ENCODE measurements at regions not wholly inside any gene's neighbourhood (a gene's known extent, or its start where the extent isn't known, plus 50 kb on each side); places are given as distances from the start of the nearest gene placed in this dataset.

DNA sequence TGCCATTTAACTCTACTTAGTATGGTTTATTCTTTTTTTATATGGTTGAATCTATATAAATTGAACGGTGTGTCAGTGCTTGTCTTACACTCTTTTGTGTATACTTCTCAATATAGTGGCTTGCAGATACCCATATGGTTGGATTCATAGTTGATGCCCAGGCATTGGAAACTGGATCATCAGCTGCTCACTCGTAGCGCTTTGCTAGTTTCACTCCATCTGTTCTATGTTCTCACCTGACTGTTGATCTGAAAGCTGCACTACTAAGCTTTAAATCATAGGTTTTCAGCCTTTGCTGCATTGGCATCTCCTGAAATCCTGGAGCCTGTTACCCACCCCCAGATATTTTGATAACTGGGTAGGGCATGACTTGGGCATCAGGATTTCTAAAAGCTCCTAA is 121.6 kb upstream of the DCLK2 start:
- H3K9me2 ChIP-seq (ENCODE audit: insufficient read depth), result peaks cover 11% of the 10 kb centered on the region; the same call in 1 of the 2 replicates
- no peak overlapping the region for H3K4me3 ChIP-seq
- no peaks in the 10 kb centered on the region for H3K36me3 ChIP-seq (ENCODE audit: insufficient read depth)
- H2AFZ ChIP-seq, result no peak overlapping the region
- H3K27me3 ChIP-seq (ENCODE audit: insufficient read depth), result no peaks in the 10 kb centered on the region
- H3K4me2 ChIP-seq, result no peak overlapping the region
- Mint-ChIP-seq H3K27ac (no peak overlapping the region), H3K4me3 (no peak overlapping the region), H3K36me3 (ENCODE audit: low read depth) (no peaks in the 10 kb centered on the region), H3K9me3 (no peaks in the 10 kb centered on the region; the same call in 2 of the 3 replicates), H3K27me3 (ENCODE audit: insufficient read depth, low read depth, poor library complexity) (no peaks in the 10 kb centered on the region), H3K4me1 (peaks cover 4% of the 10 kb centered on the region; the same call in 2 of the 3 replicates)
- no peak for DNase-seq (ENCODE audit: low spot score)
- TF ChIP-seq, protein P1, sequence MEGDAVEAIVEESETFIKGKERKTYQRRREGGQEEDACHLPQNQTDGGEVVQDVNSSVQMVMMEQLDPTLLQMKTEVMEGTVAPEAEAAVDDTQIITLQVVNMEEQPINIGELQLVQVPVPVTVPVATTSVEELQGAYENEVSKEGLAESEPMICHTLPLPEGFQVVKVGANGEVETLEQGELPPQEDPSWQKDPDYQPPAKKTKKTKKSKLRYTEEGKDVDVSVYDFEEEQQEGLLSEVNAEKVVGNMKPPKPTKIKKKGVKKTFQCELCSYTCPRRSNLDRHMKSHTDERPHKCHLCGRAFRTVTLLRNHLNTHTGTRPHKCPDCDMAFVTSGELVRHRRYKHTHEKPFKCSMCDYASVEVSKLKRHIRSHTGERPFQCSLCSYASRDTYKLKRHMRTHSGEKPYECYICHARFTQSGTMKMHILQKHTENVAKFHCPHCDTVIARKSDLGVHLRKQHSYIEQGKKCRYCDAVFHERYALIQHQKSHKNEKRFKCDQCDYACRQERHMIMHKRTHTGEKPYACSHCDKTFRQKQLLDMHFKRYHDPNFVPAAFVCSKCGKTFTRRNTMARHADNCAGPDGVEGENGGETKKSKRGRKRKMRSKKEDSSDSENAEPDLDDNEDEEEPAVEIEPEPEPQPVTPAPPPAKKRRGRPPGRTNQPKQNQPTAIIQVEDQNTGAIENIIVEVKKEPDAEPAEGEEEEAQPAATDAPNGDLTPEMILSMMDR (conservative IDR thresholded peaks at IDR 0.05; ENCODE audit: low read depth in 2 of 2), result no peak
- no peaks in the 10 kb centered on the region for H4K20me1 ChIP-seq (replicated peaks; ENCODE audit: insufficient read depth)
- no peaks in the 10 kb centered on the region for H3F3A ChIP-seq (replicated peaks; ENCODE audit: low read depth)
- ATAC-seq, result no peak
- no peaks in the 10 kb centered on the region for H3K79me2 ChIP-seq (replicated peaks; ENCODE audit: insufficient read depth)
- no peaks in the 10 kb centered on the region for H3K4me1 ChIP-seq (ENCODE audit: insufficient read depth)
- no peak overlapping the region for H3K27ac ChIP-seq (ENCODE audit: low read depth)

DNA sequence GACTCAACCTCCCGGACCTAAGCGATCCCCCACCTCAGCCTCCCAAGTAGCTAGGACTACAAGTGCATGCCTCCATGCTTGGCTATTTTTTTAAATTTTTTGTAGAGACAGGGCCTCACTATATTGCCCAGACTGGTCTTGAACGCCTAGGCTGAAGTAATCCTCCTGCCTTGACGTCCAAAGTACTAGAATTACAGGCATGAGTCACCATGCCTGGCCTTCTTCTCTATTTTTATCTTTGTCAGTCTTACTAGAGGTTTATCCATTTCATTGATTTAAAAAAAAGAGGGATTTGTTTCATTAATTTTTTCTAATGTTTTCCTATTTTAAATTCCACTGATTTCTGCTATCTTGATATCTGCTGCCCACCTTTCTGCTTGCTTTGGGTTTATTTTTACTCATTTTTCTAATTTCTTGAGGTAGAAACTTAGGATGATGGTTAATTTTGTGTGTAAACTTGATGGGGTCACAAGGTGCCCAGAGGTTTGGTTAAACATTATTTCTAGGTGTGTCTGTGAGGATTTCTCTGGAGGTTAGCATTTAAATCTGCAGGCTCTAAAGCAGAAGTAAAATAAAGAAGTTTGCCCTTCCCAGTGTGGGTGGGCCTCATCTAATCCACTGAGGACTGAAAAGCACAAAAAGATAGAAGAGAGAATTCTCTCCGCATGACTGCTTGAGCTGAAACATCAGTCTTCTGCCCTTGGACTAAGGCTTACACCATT is 116.2 kb upstream of the DCLK2 start:
- H3K4me3 Mint-ChIP-seq, result no peak overlapping the region
- Histone ChIP-seq H3F3A (replicated peaks; ENCODE audit: low read depth) (no peaks in the 10 kb centered on the region), H2AFZ (peak overlapping the region; percentile 38; the same call in 1 of the 2 replicates), H3K4me1 (ENCODE audit: insufficient read depth) (no peaks in the 10 kb centered on the region), H3K9me2 (ENCODE audit: insufficient read depth) (no peaks in the 10 kb centered on the region), H3K27ac (ENCODE audit: low read depth) (no peak overlapping the region), H3K4me2 (no peak overlapping the region), H3K79me2 (replicated peaks; ENCODE audit: insufficient read depth) (no peaks in the 10 kb centered on the region), H4K20me1 (replicated peaks; ENCODE audit: insufficient read depth) (no peaks in the 10 kb centered on the region), H3K4me3 (no peak overlapping the region), H3K27me3 (ENCODE audit: insufficient read depth) (no peaks in the 10 kb centered on the region), H3K36me3 (ENCODE audit: insufficient read depth) (no peaks in the 10 kb centered on the region)
- H3K9me3 Mint-ChIP-seq, result no peaks in the 10 kb centered on the region
- DNase-seq (ENCODE audit: low spot score) (no peak), ATAC-seq (no peak)
- TF ChIP-seq, protein P2, sequence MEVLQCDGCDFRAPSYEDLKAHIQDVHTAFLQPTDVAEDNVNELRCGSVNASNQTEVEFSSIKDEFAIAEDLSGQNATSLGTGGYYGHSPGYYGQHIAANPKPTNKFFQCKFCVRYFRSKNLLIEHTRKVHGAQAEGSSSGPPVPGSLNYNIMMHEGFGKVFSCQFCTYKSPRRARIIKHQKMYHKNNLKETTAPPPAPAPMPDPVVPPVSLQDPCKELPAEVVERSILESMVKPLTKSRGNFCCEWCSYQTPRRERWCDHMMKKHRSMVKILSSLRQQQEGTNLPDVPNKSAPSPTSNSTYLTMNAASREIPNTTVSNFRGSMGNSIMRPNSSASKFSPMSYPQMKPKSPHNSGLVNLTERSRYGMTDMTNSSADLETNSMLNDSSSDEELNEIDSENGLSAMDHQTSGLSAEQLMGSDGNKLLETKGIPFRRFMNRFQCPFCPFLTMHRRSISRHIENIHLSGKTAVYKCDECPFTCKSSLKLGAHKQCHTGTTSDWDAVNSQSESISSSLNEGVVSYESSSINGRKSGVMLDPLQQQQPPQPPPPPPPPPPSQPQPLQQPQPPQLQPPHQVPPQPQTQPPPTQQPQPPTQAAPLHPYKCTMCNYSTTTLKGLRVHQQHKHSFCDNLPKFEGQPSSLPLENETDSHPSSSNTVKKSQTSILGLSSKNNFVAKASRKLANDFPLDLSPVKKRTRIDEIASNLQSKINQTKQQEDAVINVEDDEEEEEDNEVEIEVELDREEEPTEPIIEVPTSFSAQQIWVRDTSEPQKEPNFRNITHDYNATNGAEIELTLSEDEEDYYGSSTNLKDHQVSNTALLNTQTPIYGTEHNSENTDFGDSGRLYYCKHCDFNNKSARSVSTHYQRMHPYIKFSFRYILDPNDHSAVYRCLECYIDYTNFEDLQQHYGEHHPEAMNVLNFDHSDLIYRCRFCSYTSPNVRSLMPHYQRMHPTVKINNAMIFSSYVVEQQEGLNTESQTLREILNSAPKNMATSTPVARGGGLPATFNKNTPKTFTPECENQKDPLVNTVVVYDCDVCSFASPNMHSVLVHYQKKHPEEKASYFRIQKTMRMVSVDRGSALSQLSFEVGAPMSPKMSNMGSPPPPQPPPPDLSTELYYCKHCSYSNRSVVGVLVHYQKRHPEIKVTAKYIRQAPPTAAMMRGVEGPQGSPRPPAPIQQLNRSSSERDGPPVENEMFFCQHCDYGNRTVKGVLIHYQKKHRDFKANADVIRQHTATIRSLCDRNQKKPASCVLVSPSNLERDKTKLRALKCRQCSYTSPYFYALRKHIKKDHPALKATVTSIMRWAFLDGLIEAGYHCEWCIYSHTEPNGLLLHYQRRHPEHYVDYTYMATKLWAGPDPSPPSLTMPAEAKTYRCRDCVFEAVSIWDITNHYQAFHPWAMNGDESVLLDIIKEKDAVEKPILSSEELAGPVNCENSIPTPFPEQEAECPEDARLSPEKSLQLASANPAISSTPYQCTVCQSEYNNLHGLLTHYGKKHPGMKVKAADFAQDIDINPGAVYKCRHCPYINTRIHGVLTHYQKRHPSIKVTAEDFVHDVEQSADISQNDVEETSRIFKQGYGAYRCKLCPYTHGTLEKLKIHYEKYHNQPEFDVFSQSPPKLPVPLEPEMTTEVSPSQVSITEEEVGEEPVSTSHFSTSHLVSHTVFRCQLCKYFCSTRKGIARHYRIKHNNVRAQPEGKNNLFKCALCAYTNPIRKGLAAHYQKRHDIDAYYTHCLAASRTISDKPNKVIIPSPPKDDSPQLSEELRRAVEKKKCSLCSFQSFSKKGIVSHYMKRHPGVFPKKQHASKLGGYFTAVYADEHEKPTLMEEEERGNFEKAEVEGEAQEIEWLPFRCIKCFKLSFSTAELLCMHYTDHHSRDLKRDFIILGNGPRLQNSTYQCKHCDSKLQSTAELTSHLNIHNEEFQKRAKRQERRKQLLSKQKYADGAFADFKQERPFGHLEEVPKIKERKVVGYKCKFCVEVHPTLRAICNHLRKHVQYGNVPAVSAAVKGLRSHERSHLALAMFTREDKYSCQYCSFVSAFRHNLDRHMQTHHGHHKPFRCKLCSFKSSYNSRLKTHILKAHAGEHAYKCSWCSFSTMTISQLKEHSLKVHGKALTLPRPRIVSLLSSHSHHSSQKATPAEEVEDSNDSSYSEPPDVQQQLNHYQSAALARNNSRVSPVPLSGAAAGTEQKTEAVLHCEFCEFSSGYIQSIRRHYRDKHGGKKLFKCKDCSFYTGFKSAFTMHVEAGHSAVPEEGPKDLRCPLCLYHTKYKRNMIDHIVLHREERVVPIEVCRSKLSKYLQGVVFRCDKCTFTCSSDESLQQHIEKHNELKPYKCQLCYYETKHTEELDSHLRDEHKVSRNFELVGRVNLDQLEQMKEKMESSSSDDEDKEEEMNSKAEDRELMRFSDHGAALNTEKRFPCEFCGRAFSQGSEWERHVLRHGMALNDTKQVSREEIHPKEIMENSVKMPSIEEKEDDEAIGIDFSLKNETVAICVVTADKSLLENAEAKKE (CRISPR knock-in tag; IDR thresholded peaks at IDR 0.05), result no peak
- no peak for TF ChIP-seq NANOG (IDR thresholded peaks at IDR 0.05; ENCODE audit: borderline replicate concordance)
- TF ChIP-seq ZNF331 (CRISPR knock-in tag; IDR thresholded peaks at IDR 0.05; ENCODE audit: low read depth), result no peak
- TF ChIP-seq STAT1 (IDR thresholded peaks at IDR 0.05; ENCODE audit: unreplicated experiment), result no peak
- no peaks in the 10 kb centered on the region for H3K27me3 Mint-ChIP-seq (ENCODE audit: insufficient read depth, low read depth, poor library complexity)
- no peaks in the 10 kb centered on the region for H3K4me1 Mint-ChIP-seq
- H3K27ac Mint-ChIP-seq, result no peak overlapping the region
- no peaks in the 10 kb centered on the region for H3K36me3 Mint-ChIP-seq (ENCODE audit: low read depth)
